ENCODE measurements at regions not wholly inside any gene's neighbourhood (a gene's known extent, or its start where the extent isn't known, plus 50 kb on each side); places are given as distances from the start of the nearest gene placed in this dataset.

DNA sequence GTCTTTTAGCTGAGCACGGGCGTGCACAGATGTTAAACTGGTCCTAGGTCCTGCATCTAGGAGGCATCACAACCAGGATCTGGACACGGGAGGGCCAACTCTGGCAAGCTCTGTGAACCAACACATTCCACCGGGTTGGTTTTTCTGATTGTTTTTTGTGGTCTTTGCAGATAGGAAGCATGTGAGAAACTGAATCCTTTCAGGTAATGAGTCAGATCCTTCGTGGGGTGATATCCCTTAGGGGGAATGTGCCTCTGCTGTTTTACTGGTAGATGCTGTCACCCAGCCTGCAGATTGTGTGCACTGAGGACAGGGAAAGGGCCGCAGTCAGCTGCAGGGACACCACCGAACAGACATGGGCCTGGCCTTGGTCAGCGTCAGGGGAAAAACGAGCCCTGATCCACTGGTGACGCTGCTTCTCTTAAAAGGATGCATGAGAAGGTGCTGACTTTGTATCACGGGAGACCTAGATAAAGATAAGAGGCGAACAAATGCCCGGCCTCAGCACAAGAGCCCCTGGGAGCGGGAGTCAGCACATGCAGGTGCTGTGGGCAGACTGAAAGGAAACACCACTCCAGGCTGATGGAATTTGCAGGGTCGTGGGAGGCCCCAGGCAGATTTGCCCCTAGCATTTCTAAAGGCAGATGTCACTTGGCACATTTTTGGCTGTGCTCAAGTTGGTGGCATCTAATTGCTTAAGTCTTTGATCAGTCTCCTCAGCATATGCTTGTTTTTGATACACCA lies 51.1 kb downstream of the DOP1B start:
- Histone ChIP-seq H3K4me3 (no peak overlapping the region), H3K36me3 (no peaks in the 10 kb centered on the region), H3K4me1 (no peaks in the 10 kb centered on the region), H3K27ac (no peak overlapping the region), H3K9me3 (no peaks in the 10 kb centered on the region), H3K27me3 (no peaks in the 10 kb centered on the region)
- no peak for DNase-seq (ENCODE audit: low spot score)
- TF ChIP-seq, protein P1, sequence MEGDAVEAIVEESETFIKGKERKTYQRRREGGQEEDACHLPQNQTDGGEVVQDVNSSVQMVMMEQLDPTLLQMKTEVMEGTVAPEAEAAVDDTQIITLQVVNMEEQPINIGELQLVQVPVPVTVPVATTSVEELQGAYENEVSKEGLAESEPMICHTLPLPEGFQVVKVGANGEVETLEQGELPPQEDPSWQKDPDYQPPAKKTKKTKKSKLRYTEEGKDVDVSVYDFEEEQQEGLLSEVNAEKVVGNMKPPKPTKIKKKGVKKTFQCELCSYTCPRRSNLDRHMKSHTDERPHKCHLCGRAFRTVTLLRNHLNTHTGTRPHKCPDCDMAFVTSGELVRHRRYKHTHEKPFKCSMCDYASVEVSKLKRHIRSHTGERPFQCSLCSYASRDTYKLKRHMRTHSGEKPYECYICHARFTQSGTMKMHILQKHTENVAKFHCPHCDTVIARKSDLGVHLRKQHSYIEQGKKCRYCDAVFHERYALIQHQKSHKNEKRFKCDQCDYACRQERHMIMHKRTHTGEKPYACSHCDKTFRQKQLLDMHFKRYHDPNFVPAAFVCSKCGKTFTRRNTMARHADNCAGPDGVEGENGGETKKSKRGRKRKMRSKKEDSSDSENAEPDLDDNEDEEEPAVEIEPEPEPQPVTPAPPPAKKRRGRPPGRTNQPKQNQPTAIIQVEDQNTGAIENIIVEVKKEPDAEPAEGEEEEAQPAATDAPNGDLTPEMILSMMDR (IDR thresholded peaks at IDR 0.05): no peak

DNA sequence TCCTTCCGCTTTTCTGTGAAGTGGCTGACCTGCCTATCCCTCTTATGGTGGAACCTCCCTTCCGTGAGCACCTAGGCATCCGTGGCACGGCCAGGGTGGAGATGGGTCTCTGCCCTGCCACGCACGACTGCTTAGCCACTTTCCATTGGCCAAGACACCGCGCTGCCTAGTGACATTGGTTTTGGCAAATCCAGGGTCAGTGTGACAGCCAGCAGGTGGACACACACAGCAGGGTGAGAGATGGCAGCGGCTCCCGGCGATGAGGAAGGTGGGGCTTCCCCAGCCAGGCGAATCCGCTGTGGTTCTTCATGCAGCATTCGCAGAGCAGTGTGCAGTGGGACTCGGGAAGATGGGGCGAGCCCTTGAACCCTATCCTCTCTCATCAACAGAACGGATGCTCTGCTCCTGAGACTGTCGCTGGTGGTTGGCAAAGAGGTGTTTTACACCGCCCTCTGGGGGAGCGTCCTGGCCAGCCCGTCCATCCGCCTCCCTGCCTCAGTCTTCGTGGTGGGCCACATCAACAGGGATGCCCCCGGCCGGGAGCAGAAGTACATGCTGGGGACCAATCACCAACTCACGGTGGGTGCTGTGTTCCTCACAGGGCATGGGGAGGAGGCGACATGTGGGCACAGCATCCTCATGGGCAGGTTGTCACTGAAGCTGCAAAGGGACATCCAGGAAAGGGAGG lies 51.8 kb downstream of the DOP1B start:
- Histone ChIP-seq H3K4me1 (no peaks in the 10 kb centered on the region), H3K36me3 (no peaks in the 10 kb centered on the region), H3K9me3 (no peaks in the 10 kb centered on the region), H3K4me3 (no peak overlapping the region), H3K27ac (no peak overlapping the region), H3K27me3 (no peaks in the 10 kb centered on the region)
- TF ChIP-seq, protein P1 (IDR thresholded peaks at IDR 0.05): no peak
- no peak for DNase-seq (ENCODE audit: low spot score)

GRCh38 chr21:36209626-36210171 lies 53.1 kb downstream of the DOP1B start:
- TF ChIP-seq, protein P1 (IDR thresholded peaks at IDR 0.05): peak in 1 of 2 donors; percentile 54
- Histone ChIP-seq H3K4me3 (no peak overlapping the region), H3K4me1 (no peaks in the 10 kb centered on the region), H3K27ac (no peak overlapping the region), H3K36me3 (peaks cover 8% of the 10 kb centered on the region), H3K9me3 (no peaks in the 10 kb centered on the region), H3K27me3 (no peaks in the 10 kb centered on the region)
- no peak for DNase-seq (ENCODE audit: low spot score)

- Histone ChIP-seq H3K4me3 (no peak overlapping the region), H3K27me3 (no peaks in the 10 kb centered on the region), H3K4me1 (no peaks in the 10 kb centered on the region), H3K27ac (no peak overlapping the region), H3K9me3 (no peaks in the 10 kb centered on the region), H3K36me3 (peaks cover 13% of the 10 kb centered on the region)
- TF ChIP-seq, protein P1 (IDR thresholded peaks at IDR 0.05): no peak
- DNase-seq (ENCODE audit: low spot score): no peak
These were observed 54.4 kb downstream of the DOP1B start for GRCh38 chr21:36210779-36211659.

DNA sequence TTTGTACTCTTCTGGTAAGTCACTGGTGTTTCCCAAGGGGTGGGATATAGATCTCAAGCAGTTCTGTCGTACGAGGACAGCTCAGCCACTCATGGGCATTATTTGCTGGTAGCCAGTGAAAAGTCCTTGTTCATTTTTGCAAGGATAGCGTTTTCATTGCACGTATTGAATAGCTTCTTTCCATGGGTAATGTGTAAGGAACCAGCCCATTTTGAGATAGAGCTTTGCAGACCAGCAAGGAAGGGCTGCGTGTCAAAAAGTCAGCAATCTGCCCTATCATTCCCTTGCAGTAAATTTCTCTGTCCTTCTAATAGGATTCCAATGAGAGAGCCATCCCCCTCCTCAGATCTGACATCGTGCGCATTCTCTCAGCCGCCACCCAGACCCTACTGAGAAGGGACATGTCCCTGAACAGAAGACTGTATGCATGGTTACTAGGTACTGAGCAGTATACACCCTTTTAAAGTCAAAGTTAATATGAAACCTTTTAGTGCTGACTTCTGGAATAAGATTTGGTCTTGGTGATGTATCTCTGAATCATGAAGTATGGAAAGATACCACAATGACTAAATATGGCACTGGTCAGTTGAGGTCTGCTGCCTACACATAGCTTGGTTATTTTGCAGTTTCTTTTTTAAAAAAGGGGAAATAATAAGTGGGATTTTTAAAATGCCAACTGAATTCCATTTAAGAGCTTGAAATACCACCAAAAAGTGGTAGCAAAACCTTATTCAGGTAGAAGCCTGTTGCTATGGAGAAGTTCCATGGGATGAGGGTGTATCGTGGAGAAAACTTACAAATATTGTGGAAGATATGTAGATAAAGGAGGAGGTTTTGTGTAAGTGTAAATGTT lies 55.3 kb downstream of the DOP1B start:
- DNase-seq (ENCODE audit: low spot score): no peak
- Histone ChIP-seq H3K4me1 (no peaks in the 10 kb centered on the region), H3K27ac (no peak overlapping the region), H3K9me3 (no peaks in the 10 kb centered on the region), H3K36me3 (peaks cover 17% of the 10 kb centered on the region), H3K27me3 (no peaks in the 10 kb centered on the region), H3K4me3 (no peak overlapping the region)
- TF ChIP-seq, protein P1 (IDR thresholded peaks at IDR 0.05): no peak

All from right atrium auricular region (tissue), 2 donors.